HepG2 (cell line): ENCODE measurements at regions not wholly inside any gene's neighbourhood (a gene's known extent, or its start where the extent isn't known, plus 50 kb on each side); places are given as distances from the start of the nearest gene placed in this dataset.

Experiments used
- CBX5 ChIP-seq: sonication (generic); formaldehyde crosslinking; IDR thresholded peaks from 2 replicates; pipeline ENCODE4 v1.4.0; 2020; ENCODE audit warnings: missing genetic modification reagents, borderline replicate concordance
- CEBPG ChIP-seq: IDR thresholded peaks from 2 replicates; pipeline ENCODE4 v1.6.1; 2016
- CREB1 ChIP-seq, 2 experiments: fragments of 450-650 bp in 1 of 2; IDR thresholded peaks; 2 replicates each; pipeline ENCODE4 v1.6.1; 2016 to 2017; ENCODE audit warnings: control low read depth in 1 of 2, mild to moderate bottlenecking in 1 of 2, missing compliant biosample characterization in 1 of 2, missing genetic modification characterization in 1 of 2
- ELF1 ChIP-seq: sonication (generic); formaldehyde crosslinking; IDR thresholded peaks from 2 replicates; pipeline ENCODE4 v1.4.0; 2020; ENCODE audit warnings: missing genetic modification reagents
- GABPA ChIP-seq, 2 experiments: IDR thresholded peaks; 2 replicates each; pipeline ENCODE4 v1.6.1; 2011 to 2016; ENCODE audit warnings: low read depth in 2 of 2, low read length in 1 of 2, missing biosample characterization in 1 of 2, missing genetic modification characterization in 1 of 2
- HNRNPK ChIP-seq: fragments of 200-400 bp; formaldehyde crosslinking; IDR thresholded peaks from 2 replicates; pipeline ENCODE4 v1.6.1; 2018; ENCODE audit warnings: low read length, low read depth, moderate library complexity, mild to moderate bottlenecking; ENCODE audit not compliant: poor library complexity, severe bottlenecking
- IRF2 ChIP-seq: IDR thresholded peaks from 2 replicates; pipeline ENCODE4 v1.6.1; 2018; ENCODE audit warnings: missing genetic modification reagents, missing compliant biosample characterization
- MAFK ChIP-seq, 2 experiments: IDR thresholded peaks in 1 of 2; conservative IDR thresholded peaks in 1 of 2; 2 replicates each; pipeline ENCODE4 v1.6.1; 2011; ENCODE audit warnings: improper control_type of control experiment in 2 of 2, low read length in 2 of 2
- MTA1 ChIP-seq: sonication (generic); formaldehyde crosslinking; IDR thresholded peaks from 2 replicates; pipeline ENCODE4 v1.4.0; 2020; ENCODE audit warnings: missing genetic modification reagents, mild to moderate bottlenecking, borderline replicate concordance
- MXI1 ChIP-seq: IDR thresholded peaks from 3 replicates; pipeline ENCODE4 v1.6.1; 2012; ENCODE audit warnings: low read depth, low read length, inconsistent platforms, borderline replicate concordance
- TEAD2 ChIP-seq: sonication (generic); formaldehyde crosslinking; IDR thresholded peaks from 2 replicates; pipeline ENCODE4 v1.9.0; 2021; ENCODE audit warnings: missing genetic modification reagents
- ZSCAN20 ChIP-seq: sonication (generic); formaldehyde crosslinking; IDR thresholded peaks from 2 replicates; pipeline ENCODE4 v1.4.0; 2020; ENCODE audit warnings: missing genetic modification reagents, mild to moderate bottlenecking, borderline replicate concordance
- TF ChIP-seq, protein P1 (sequence below): IDR thresholded peaks from 2 replicates; pipeline ENCODE4 v1.6.1; 2016; ENCODE audit warnings: low read depth, borderline replicate concordance
- TF ChIP-seq, protein P2 (sequence below), 2 experiments: IDR thresholded peaks; 2 replicates each; pipeline ENCODE4 v1.6.1; 2011 to 2012; ENCODE audit warnings: low read length in 2 of 2, borderline replicate concordance in 1 of 2, low read depth in 1 of 2, mild to moderate bottlenecking in 1 of 2, moderate library complexity in 1 of 2

DNA sequence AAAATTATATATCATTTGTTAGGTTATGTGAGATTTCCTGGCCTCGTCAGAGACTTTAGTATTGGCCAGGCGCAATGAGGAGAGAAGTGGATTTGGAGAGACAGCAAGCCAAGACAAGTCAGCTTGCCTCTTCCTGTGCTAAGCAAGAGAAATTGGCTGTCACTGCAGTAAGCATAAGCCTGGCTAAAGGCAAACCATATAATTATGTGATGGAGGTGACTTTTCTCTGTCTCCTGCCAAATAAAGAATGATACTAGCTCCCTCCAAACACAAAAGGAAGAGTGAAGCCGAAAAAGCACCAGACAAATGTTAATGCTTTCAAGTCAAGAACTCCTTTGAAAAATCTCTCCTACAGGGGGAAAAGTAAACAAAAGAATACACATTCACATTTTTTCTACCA, 2246.0 kb downstream of the ARAP2 start:
- no peak for TF ChIP-seq ZSCAN20 (CRISPR knock-in tag)
- TF ChIP-seq GABPA (IDR thresholded peaks at IDR 0.05; ENCODE audit: low read depth, low read length), result no peak
- TF ChIP-seq GABPA (CRISPR knock-in tag; IDR thresholded peaks at IDR 0.05; ENCODE audit: low read depth), result no peak
- TF ChIP-seq CEBPG, result no peak
- TF ChIP-seq, protein P1, sequence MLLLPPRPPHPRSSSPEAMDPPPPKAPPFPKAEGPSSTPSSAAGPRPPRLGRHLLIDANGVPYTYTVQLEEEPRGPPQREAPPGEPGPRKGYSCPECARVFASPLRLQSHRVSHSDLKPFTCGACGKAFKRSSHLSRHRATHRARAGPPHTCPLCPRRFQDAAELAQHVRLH (CRISPR knock-in tag), result no peak
- no peak for TF ChIP-seq MXI1
- TF ChIP-seq IRF2, result no peak
- no peak for TF ChIP-seq MTA1
- TF ChIP-seq CREB1 (IDR thresholded peaks at IDR 0.05), result no peak
- no peak for TF ChIP-seq CREB1 (CRISPR knock-in tag; IDR thresholded peaks at IDR 0.05)
- no peak for TF ChIP-seq CBX5 (CRISPR knock-in tag)
- TF ChIP-seq MAFK (conservative IDR thresholded peaks at IDR 0.05 in 1 of 2, IDR thresholded peaks at IDR 0.05 in 1 of 2; ENCODE audit: low read length in 2 of 2), result no peak
- TF ChIP-seq ELF1 (CRISPR knock-in tag), result no peak
- no peak for TF ChIP-seq TEAD2 (CRISPR knock-in tag)
- TF ChIP-seq HNRNPK, result no peak
- TF ChIP-seq, protein P2, sequence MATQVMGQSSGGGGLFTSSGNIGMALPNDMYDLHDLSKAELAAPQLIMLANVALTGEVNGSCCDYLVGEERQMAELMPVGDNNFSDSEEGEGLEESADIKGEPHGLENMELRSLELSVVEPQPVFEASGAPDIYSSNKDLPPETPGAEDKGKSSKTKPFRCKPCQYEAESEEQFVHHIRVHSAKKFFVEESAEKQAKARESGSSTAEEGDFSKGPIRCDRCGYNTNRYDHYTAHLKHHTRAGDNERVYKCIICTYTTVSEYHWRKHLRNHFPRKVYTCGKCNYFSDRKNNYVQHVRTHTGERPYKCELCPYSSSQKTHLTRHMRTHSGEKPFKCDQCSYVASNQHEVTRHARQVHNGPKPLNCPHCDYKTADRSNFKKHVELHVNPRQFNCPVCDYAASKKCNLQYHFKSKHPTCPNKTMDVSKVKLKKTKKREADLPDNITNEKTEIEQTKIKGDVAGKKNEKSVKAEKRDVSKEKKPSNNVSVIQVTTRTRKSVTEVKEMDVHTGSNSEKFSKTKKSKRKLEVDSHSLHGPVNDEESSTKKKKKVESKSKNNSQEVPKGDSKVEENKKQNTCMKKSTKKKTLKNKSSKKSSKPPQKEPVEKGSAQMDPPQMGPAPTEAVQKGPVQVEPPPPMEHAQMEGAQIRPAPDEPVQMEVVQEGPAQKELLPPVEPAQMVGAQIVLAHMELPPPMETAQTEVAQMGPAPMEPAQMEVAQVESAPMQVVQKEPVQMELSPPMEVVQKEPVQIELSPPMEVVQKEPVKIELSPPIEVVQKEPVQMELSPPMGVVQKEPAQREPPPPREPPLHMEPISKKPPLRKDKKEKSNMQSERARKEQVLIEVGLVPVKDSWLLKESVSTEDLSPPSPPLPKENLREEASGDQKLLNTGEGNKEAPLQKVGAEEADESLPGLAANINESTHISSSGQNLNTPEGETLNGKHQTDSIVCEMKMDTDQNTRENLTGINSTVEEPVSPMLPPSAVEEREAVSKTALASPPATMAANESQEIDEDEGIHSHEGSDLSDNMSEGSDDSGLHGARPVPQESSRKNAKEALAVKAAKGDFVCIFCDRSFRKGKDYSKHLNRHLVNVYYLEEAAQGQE (IDR thresholded peaks at IDR 0.05; ENCODE audit: borderline replicate concordance in 1 of 2, low read depth in 1 of 2, low read length in 2 of 2), result no peak
